Activated T-cell treated with anti-CD3 and anti-CD28 coated beads, Interleukin-2, amount 50 U/mL, for 1 hour (primary cell): ENCODE measurements at regions not wholly inside any gene's neighbourhood (a gene's known extent, or its start where the extent isn't known, plus 50 kb on each side); places are given as distances from the start of the nearest gene placed in this dataset.

Experiments
- DNase-seq: peaks from one replicate; pipeline ENCODE4 v3.0.0-alpha.2; 2020

DNA sequence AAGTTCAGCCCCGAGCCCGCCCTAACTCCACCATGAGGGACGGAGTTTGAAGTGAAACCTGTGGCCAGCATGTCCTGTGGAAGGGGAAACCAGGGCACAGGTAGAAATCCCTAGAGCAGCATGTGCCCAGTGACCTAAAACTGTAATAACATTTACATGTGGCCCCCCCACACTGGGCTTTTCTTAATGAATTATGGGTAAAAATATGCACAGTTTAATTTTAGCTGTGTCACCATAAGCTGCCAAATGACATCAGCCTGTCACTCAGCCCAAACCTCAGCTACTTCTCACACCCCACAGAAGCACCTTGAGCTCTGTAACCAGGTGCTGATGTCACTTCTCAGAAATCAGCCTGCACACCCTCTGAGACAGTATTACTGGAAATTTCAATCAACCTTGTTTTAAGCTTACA lies 50.0 kb upstream of the SLC19A1 start:
- peak; percentile 62 for DNase-seq

DNA sequence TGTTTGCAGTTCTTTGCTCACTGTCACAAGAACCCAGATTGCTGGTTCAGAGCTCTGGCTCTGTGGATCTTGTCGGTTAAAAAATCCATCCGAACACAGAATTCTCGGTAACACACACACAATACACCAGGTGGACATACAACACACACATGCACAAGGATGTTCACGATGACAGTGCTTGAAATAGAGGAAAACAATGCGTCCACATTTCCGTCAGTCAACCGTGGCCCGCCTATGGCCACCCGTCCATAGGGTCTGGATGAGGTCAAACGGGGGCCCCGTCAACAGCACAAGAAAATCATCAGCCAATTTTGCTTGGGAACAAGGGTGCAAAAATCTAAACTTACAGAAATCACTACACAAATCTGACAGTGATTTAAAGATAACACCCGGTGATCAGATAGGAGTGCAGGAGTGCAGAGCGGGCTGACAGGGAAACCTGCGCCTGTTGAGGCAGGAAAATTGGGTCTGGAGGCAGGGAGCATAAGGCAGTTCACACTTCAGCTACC lies 50.4 kb upstream of the SLC19A1 start:
- DNase-seq, result no peak

DNA sequence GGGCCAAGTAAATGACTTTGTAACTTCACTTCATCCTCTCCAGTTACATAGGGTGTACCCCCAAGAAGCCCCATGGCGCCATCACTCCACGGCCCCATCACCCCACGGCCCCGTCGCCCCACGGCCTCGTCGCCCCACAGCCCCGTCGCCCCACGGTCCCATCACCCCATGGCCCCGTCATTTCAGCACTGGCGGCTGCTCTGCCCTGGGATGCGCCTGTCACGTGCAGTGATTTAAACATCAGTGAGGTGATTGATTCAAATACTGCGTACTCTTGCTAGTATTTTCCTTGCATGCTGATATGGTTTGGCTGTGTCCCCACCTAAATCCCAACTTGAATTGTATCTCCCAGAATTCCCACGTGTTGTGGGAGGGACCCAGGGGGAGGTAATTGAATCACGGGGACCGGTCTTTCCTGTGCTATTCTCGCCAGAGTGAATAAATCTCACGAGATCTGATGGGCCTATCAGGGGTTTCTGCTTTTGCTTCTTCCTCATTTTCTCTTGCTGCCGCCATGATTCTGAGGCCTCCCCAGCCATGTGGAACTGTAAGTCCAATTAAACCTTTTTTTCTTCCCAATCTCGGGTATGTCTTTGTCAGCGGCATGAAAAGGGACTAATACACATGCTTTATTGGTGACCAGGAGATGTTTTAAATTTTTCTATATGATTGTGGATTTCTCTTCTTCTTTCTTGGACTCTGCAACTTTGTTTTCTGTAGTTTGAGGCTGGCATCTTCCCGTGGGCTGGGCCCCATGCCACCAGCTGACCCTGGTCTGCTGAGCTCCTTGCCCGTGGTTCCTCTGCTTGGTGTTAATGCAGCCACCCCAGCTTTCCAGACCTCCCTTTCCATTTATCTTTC lies 50.1 kb upstream of the PCBP3 start:
- peak; percentile 16 for DNase-seq
